Immature natural killer cell (primary cell): ENCODE measurements at regions not wholly inside any gene's neighbourhood (a gene's known extent, or its start where the extent isn't known, plus 50 kb on each side); places are given as distances from the start of the nearest gene placed in this dataset.

Source experiments
- DNase-seq, 3 donors: peaks; one replicate each; pipeline ENCODE4 v3.0.0; 2022; ENCODE audit warnings: mixed read lengths in 1 of 3
- H3K27ac Mint-ChIP-seq, 6 donors: one replicate each; pipeline ENCODE4 v1.8.0; 2020; ENCODE audit warnings: mixed read lengths in 6 of 6, mild to moderate bottlenecking in 5 of 6, inconsistent platforms in 4 of 6, moderate library complexity in 3 of 6
- H3K27me3 Mint-ChIP-seq, 3 donors: one replicate each; pipeline ENCODE4 v1.8.0; 2020 to 2021; ENCODE audit warnings: low read depth in 3 of 3, mild to moderate bottlenecking in 3 of 3, mixed read lengths in 3 of 3, moderate library complexity in 3 of 3, inconsistent platforms in 1 of 3
- H3K36me3 Mint-ChIP-seq, 3 donors: one replicate each; pipeline ENCODE4 v1.8.0; 2020; ENCODE audit warnings: mixed read lengths in 3 of 3, inconsistent platforms in 2 of 3, mild to moderate bottlenecking in 2 of 3
- H3K4me1 Mint-ChIP-seq, 2 donors: one replicate each; pipeline ENCODE4 v1.8.0; 2020; ENCODE audit warnings: inconsistent platforms in 2 of 2, mild to moderate bottlenecking in 2 of 2, mixed read lengths in 2 of 2, moderate library complexity in 1 of 2
- H3K4me3 Mint-ChIP-seq, 5 donors: one replicate each; pipeline ENCODE4 v1.8.0; 2020; ENCODE audit warnings: mild to moderate bottlenecking in 5 of 5, mixed read lengths in 5 of 5, inconsistent platforms in 3 of 5, moderate library complexity in 3 of 5
- H3K9me3 Mint-ChIP-seq, 6 donors: one replicate each; pipeline ENCODE4 v1.8.0; 2020; ENCODE audit warnings: mild to moderate bottlenecking in 6 of 6, mixed read lengths in 6 of 6, inconsistent platforms in 4 of 6, moderate library complexity in 3 of 6

DNA sequence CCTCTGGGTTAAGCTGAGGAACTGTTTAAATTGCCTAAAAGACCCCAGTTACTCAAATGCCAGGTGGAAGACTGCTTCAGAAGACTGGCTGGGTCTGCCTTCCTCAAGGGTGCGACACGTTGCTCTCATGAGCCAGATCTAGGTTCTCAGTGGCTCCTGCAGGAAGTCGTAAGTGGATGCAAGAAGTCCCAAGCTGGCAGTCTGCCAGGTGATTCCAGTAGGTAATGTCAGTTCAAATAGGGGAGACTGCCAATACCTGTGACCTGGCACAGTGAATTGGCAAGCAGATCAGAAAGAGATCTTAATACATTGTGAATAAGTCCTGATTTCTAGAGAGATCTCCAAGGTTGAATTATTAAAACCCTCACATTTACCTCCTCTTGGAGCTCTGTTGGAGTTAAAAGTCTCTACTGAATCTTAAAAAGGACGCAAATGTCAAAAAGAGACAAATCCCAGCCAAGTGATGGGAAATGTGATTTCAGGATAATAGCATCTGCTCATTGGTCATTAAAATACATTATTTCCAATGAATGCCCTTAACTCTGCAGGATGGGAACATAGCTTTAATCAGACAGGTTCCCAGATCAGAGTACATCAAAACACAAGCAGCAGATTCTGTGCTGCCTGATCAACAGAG is 98.8 kb upstream of the FRMD6 start:
- no peak overlapping the region for H3K4me3 Mint-ChIP-seq
- no peak for DNase-seq
- H3K36me3 Mint-ChIP-seq = no peaks in the 10 kb centered on the region
- H3K27me3 Mint-ChIP-seq = peaks cover 0 to 6% (median 4%) of the 10 kb centered on the region in 3 donors
- H3K27ac Mint-ChIP-seq = no peak overlapping the region
- H3K9me3 Mint-ChIP-seq = peaks cover 0 to 3% (median 0%) of the 10 kb centered on the region in 6 donors
- no peaks in the 10 kb centered on the region for H3K4me1 Mint-ChIP-seq

DNA sequence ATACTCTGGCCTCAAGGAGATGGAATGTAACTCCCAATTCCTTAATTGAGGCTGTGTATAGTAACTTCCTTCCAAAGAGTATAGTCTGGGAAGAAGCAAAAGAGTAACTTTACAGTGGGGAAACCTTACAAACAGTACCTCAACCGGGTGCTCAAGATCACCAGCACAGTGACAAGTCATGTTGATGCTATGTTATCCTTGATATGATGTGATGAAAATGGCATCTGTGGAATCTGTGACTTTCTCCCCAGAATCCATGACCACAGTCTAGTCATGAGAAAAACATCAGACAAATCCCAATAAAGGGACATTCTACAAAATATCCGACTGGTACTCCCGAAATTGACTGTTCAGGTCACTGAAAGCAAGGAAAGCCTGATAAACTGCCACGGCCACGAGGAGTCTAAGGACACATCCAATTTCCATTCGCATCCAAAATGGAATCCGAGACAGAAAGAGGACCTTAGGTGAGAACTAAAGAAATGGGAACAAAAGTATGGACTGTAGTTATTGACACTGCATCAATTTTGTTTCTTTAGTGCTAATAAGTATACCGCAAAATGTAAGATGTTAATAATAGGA is 97.3 kb upstream of the FRMD6 start:
- Mint-ChIP-seq H3K4me3 (no peak overlapping the region), H3K27ac (no peak overlapping the region), H3K27me3 (peaks cover 0 to 6% (median 4%) of the 10 kb centered on the region in 3 donors), H3K36me3 (peaks cover 0 to 2% (median 0%) of the 10 kb centered on the region in 3 donors), H3K4me1 (no peaks in the 10 kb centered on the region), H3K9me3 (no peaks in the 10 kb centered on the region)
- DNase-seq = no peak

DNA sequence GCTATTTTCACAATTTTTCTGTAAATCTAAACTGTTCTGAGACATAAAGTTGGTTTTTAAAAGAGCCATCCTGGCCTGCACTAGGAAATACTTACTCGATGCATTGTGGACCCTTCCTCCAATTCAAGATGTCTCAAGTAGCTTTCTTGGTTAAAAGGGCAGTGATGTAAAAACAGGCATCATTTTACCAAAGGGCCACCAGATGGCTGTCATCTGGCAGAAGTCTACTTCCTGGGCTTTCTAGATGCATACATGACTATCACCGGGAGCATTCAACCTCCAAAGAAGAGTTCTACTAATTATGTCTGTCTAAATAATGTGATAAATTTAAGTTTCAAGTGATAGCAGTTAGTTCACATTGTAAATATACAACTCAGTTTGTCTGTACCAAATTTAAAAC is 96.8 kb upstream of the FRMD6 start:
- no peak overlapping the region for H3K4me3 Mint-ChIP-seq
- H3K27ac Mint-ChIP-seq = no peak overlapping the region
- DNase-seq = peak; percentile 14 to 34 (median 19)
- peaks cover 0 to 4% (median 0%) of the 10 kb centered on the region in 3 donors for H3K36me3 Mint-ChIP-seq
- no peaks in the 10 kb centered on the region for H3K9me3 Mint-ChIP-seq
- H3K27me3 Mint-ChIP-seq = peaks cover 0 to 7% (median 6%) of the 10 kb centered on the region in 3 donors
- no peaks in the 10 kb centered on the region for H3K4me1 Mint-ChIP-seq

DNA sequence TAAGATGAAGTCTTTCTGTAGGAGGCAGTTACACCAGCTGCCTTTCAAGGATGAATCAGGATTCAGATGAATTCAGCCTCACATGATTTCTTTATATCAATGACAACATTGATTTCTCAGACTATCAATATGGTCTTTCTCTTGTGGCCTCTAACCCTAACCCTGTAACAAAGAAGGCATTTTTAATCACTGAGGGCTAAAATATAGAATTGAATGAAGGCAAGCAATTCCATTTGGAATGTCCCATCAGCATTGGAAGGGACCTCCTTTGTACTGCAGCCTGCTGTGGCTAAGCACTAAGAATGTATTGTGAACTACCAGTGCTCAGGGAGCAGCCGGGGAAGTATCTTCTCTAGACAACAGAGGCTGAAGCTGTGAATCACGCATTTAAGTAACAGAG is 90.6 kb upstream of the FRMD6 start:
- H3K9me3 Mint-ChIP-seq = no peaks in the 10 kb centered on the region
- peaks cover 0 to 4% (median 0%) of the 10 kb centered on the region in 3 donors for H3K36me3 Mint-ChIP-seq
- peaks cover 0 to 9% (median 4%) of the 10 kb centered on the region in 3 donors for H3K27me3 Mint-ChIP-seq

DNA sequence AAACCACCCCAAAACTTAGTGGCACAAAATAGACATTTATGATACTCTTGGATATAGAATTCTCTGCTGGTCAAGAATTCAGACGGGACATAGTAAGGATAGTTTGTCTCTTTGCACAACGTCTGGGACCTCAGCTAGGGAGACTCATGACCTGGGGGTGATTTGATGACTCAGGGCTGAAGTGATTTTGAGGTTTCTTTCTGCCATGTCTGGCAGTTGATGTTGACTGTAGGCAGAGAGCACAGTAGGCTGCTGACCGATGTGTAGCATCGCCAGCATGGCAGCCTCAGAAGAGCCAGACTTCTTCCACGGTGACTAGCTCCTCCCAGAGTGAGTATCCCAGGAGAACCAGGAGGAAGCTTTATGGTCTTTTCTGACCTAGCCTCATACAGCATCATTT is 88.9 kb upstream of the FRMD6 start:
- Mint-ChIP-seq H3K27ac (no peak overlapping the region), H3K36me3 (peaks cover 0 to 4% (median 0%) of the 10 kb centered on the region in 3 donors), H3K9me3 (no peaks in the 10 kb centered on the region), H3K27me3 (peaks cover 0 to 8% (median 2%) of the 10 kb centered on the region in 3 donors), H3K4me3 (no peak overlapping the region), H3K4me1 (peaks cover 22 to 28% of the 10 kb centered on the region in 2 donors)
- no peak for DNase-seq

More for the DNA sequence above, 90.6 kb upstream of the FRMD6 start:
- H3K4me1 Mint-ChIP-seq = peaks cover 8 to 11% of the 10 kb centered on the region in 2 donors
- no peak overlapping the region for H3K4me3 Mint-ChIP-seq
- no peak for DNase-seq
- no peak overlapping the region for H3K27ac Mint-ChIP-seq

DNA sequence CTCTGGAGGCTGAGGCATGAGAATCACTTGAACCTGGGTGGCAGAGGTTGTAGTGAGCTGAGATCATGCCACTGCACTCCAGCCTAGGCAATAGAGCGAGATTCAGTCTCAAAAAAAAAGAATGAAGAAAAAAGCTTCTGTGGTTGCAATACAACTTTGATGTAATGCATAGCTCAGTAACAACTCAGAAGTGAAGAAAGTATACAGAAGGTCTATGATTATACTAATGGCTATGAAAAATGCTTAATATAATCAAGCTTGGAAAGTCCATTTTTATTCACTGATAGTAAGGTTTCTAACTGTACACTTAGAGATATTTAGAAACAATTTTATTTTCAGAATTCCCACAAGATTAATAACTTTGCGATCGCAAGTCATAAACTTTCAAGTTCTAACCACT is 88.2 kb upstream of the FRMD6 start:
- no peak for DNase-seq
- Mint-ChIP-seq H3K4me3 (no peak overlapping the region), H3K4me1 (peaks cover 22 to 29% of the 10 kb centered on the region in 2 donors), H3K36me3 (peaks cover 0 to 4% (median 0%) of the 10 kb centered on the region in 3 donors), H3K9me3 (no peaks in the 10 kb centered on the region), H3K27me3 (peaks cover 0 to 8% (median 4%) of the 10 kb centered on the region in 3 donors), H3K27ac (no peak overlapping the region)

DNA sequence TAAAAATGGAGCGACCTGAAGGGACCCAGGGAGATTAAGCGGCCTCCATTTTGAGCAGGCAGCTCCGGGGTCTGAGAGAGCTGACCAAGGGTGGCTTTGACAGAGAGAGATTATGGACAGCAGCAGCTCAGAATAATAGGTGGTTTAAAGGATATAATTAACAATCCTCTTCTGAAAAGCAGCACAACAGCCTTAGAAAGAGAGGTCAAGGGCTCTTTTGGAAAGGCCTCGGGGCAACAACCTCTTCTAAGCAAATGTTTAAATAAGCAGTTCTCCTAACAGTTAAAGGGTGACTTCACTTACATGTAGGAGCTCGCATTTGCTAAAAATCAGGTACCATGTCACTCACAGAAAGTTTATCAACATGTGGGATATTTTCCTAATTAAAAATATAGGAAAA is 87.2 kb upstream of the FRMD6 start:
- DNase-seq = no peak
- Mint-ChIP-seq H3K4me1 (peaks cover 22 to 29% of the 10 kb centered on the region in 2 donors), H3K9me3 (no peaks in the 10 kb centered on the region), H3K36me3 (peaks cover 0 to 2% (median 0%) of the 10 kb centered on the region in 3 donors), H3K4me3 (no peak overlapping the region), H3K27me3 (peaks cover 0 to 6% (median 4%) of the 10 kb centered on the region in 3 donors), H3K27ac (no peak overlapping the region)

DNA sequence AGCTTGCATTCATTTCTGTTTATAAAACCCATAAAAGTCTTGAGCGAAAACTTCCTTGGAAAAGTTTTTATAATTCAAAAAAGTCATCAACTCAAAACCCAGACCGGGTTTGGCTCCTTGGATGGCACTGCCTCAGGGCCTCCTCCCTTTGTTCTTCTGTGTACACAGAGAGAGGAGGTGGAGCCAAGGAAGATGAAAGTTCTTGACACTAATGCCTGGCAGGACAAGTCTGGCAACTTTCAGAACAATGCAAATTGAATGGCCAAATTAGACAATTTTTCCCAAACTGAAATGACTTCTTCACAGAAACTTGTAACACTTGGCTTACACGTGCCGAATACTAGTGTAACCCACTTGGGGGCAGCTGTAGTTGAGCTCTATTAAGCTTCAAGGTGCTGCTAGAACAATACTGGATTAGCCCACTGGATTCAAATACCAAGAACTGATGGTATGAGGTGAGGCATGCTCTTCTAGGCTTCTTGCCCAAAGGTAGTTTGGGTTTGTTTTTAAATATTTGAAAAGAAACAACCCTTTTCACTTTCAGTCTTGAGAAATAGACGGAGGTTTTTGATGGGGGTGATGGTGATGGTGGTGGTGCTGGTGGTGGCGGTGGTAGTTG is 86.6 kb upstream of the FRMD6 start:
- Mint-ChIP-seq H3K9me3 (no peaks in the 10 kb centered on the region), H3K27ac (peak overlapping the region in 4 of 6 donors; percentile 36 to 78 (median 57)), H3K36me3 (no peaks in the 10 kb centered on the region), H3K27me3 (peaks cover 0 to 6% (median 2%) of the 10 kb centered on the region in 3 donors), H3K4me3 (peak overlapping the region in 1 of 5 donors; percentile 44), H3K4me1 (peaks cover 22 to 29% of the 10 kb centered on the region in 2 donors)
- DNase-seq = no peak

DNA sequence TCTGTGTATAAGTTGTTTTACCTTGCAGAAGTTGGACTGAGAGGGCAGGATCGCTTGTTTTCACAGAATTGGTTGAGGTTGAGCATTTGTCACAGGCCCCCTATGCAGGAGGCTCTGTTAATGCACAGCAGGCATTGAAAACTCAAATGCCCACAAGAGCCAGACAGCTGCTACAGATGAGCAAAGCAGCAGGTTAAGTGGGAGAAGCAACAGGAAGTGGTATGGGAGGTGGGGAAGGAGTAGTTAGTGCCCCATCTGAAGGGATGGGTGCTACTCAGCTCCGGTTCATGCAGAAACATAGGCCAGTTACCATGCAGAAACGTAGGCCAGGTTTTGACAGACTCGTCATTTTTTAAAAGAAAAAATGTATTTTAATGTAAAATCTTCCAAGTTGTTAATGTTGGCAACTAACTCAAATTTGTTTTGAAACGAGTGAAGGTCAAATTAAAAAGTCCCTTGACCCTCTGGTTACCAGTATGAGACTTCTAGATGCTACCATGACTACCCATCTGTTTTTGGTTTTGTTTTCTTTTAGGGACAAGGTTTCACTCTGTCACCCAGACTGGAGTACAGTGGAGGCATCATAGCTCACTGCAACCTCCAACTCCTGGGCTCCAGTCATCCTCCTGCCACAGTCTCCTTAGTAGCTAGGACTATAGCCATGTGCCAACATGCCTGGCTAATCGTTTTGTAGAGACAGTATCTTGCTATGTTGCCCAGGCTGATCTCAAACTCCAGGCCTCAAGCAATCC is 84.7 kb upstream of the FRMD6 start:
- H3K36me3 Mint-ChIP-seq = peaks cover 0 to 4% (median 0%) of the 10 kb centered on the region in 3 donors
- peak overlapping the region; percentile 53 to 72 (median 64) for H3K4me3 Mint-ChIP-seq
- peak; percentile 66 to 69 (median 67) for DNase-seq
- H3K9me3 Mint-ChIP-seq = no peaks in the 10 kb centered on the region
- peak overlapping the region; percentile 41 to 88 (median 80) for H3K27ac Mint-ChIP-seq
- H3K4me1 Mint-ChIP-seq = peaks cover 22 to 29% of the 10 kb centered on the region in 2 donors
- peaks cover 0 to 6% (median 5%) of the 10 kb centered on the region in 3 donors for H3K27me3 Mint-ChIP-seq

DNA sequence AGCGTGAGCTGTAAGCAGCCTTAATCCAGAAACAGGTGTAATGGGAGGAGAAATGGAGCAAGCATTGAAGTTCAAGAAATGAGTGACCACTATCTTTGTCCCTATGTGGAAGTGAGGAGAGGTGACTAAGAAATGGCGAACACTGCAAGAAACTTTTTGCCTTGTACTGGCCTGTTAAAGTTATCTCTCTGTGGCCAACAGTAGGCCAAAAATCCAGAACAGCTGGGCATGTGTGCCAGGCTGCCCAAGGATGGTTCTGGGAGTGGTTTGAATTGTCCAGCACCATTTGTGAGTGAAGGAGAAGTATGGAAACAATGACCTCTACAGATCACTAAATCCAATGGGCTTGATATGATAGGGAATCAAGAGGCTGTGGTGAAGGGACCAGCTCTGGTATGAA is 83.3 kb upstream of the FRMD6 start:
- Mint-ChIP-seq H3K9me3 (no peaks in the 10 kb centered on the region), H3K27me3 (peaks cover under 1 to 6% (median 5%) of the 10 kb centered on the region in 3 donors), H3K27ac (peak overlapping the region in 2 of 6 donors; percentile 57 to 80), H3K4me1 (peaks cover 30 to 40% of the 10 kb centered on the region in 2 donors), H3K36me3 (peaks cover 0 to 4% (median 0%) of the 10 kb centered on the region in 3 donors), H3K4me3 (no peak overlapping the region)
- DNase-seq = no peak

DNA sequence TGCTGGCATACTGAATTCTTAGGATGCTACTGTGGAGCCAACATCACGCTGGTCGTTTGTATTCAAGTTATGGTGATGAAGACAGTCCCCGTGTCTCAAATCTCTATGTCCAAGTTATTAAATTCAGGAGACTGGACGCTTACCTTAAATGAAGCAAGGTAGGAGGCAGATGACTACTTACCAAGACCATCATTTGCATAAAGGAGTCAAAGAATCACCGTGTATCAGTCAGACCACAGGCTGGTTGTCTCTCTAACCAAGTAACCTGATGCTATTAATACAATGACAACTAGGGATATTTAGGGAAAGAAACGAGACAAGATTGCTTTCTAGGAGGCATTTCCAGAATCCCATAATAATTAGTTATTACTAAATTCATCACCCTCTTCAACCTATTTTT is 78.1 kb upstream of the FRMD6 start:
- Mint-ChIP-seq H3K4me3 (peak overlapping the region in 2 of 5 donors; percentile 35 to 55), H3K4me1 (peaks cover 15 to 23% of the 10 kb centered on the region in 2 donors), H3K27me3 (peaks cover 7 to 8% (median 7%) of the 10 kb centered on the region in 3 donors), H3K36me3 (peaks cover 0 to 4% (median 0%) of the 10 kb centered on the region in 3 donors), H3K27ac (no peak overlapping the region), H3K9me3 (no peaks in the 10 kb centered on the region)
- DNase-seq = no peak

DNA sequence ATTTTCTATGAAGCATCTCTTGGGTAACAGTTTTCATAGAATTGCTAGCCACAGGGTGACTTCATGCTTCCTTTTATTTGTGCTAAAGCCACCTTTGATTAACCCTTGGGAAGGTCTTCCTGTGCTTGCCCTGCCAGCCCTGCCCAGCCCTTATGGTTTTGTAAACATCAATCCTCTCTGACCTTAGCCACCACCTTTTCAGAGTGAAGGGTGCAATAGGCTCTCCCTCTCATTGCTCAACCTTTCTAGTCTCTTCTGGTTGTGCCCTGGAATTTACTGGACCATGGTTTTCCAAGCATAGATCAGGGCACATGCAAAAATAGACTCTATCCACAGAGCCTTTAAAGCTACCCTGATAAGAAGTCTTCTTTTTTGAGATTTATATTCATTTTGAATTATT is 77.7 kb upstream of the FRMD6 start:
- Mint-ChIP-seq H3K4me1 (peaks cover 15 to 23% of the 10 kb centered on the region in 2 donors), H3K27me3 (peaks cover 7 to 8% (median 7%) of the 10 kb centered on the region in 3 donors), H3K9me3 (no peaks in the 10 kb centered on the region), H3K36me3 (peaks cover 0 to 4% (median 0%) of the 10 kb centered on the region in 3 donors), H3K4me3 (peak overlapping the region in 4 of 5 donors; percentile 34 to 55 (median 36)), H3K27ac (no peak overlapping the region)
- no peak for DNase-seq

DNA sequence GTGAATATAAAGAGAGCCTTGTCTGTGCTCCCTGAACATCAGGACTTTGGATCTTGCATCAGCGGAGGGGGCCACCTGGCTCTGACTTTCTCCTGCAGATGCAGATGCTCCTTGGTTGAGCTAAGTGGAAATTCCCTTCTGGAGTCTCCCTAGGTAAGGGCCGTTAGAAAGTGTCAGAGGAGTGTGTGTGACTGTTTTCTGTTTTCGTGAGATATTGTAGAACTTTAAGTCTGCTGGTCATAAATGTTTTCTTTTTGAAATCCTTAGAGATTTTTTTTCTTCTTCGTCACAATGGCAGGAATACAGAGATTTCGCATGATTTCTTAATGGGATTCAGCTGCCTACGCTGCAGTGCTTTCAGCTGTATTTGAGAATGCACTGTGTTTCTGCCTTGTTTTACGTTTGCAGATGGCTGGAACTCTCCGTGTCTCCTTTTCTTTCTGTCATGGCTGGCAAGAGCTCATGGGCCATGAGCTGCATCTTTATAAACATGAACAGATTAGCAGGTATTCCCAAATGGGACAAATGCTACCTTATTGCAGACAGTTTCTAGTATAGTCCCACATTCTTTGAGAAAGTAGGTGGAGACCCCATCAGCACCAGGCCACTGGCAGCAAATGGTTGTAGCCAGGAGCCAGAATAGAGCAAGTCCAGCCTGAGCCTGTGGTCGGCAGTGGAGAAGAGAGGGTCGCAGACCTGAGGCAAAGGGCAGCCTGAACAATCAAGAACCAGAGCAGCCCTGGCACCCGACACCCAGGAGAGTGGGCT is 76.2 kb upstream of the FRMD6 start:
- H3K9me3 Mint-ChIP-seq = no peaks in the 10 kb centered on the region
- H3K36me3 Mint-ChIP-seq = peaks cover 0 to 3% (median 0%) of the 10 kb centered on the region in 3 donors
- no peak for DNase-seq
- peaks cover 15 to 23% of the 10 kb centered on the region in 2 donors for H3K4me1 Mint-ChIP-seq
- no peak overlapping the region for H3K27ac Mint-ChIP-seq
- H3K27me3 Mint-ChIP-seq = peaks cover 7 to 14% (median 7%) of the 10 kb centered on the region in 3 donors
- H3K4me3 Mint-ChIP-seq = no peak overlapping the region
